HG02763 (cell line): ENCODE measurements at regions not wholly inside any gene's neighbourhood (a gene's known extent, or its start where the extent isn't known, plus 50 kb on each side); places are given as distances from the start of the nearest gene placed in this dataset.

Source experiments
- ATAC-seq: cut with Tn5 transposase; IDR thresholded peaks from one replicate; pipeline ENCODE4 v1.9.1; 2021; ENCODE audit warnings: mild to moderate bottlenecking, moderate library complexity; ENCODE audit not compliant: unreplicated experiment

DNA sequence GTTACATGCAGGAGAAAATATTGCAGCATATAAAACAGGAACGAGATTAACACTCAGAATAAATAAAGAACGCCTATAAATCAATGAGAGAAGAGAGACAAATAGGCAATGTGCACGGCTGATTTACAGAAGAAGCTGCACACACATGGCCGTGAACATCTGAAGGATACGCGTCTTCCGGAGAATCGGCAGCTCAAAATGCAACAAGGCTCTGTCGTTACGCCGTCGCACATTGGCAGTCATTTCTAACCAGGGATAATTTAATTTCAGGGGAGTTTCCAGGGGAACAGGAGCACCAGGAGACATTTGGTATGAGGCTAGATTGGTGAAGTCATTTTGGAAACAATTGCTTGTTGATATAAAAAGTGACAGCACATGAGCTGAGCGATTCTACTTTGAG lies 745.2 kb downstream of the BRD1 start:
- ATAC-seq: no peak

DNA sequence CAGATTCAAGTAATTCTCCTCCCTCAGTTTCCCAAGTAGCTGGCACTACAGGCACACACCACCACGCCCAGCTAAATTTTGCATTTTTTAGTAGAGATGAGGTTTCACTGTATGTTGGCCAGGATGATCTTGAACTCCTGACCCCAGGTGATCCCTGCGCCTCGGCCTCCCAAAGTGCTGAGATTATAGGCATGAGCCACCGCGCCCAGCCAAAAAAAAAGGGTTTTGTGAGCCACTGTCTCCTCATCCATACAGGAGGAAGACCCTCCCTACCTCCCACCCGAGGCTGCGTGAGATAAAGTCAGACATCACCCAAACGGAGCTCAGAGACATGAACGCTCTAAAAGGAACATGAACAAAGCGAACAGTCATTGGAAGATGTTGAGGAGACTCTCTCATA lies 745.7 kb downstream of the BRD1 start:
- no peak for ATAC-seq

- no peak for ATAC-seq
Measured at GRCh38 chr22:49081261-49081666, 746.4 kb downstream of the BRD1 start.

DNA sequence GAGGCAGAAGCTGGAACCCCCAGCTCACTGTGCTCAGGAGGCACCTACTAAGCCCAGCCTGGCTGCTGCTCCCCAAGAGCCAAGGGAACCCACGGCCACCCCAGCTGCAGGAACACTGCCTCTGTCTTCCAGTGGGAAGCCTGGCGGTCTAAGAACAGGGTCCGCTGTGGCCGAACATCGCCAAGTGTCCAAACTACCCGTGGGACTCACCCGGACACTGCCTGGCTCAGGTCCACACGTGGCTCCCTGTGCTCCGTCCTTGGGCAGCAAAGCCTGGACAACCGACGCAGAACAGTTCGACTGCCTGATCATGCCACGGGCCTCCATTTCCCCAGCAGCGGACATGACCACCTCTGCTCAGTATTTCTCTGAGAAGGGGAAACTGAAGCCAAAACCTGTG lies 747.0 kb downstream of the BRD1 start:
- ATAC-seq: no peak

DNA sequence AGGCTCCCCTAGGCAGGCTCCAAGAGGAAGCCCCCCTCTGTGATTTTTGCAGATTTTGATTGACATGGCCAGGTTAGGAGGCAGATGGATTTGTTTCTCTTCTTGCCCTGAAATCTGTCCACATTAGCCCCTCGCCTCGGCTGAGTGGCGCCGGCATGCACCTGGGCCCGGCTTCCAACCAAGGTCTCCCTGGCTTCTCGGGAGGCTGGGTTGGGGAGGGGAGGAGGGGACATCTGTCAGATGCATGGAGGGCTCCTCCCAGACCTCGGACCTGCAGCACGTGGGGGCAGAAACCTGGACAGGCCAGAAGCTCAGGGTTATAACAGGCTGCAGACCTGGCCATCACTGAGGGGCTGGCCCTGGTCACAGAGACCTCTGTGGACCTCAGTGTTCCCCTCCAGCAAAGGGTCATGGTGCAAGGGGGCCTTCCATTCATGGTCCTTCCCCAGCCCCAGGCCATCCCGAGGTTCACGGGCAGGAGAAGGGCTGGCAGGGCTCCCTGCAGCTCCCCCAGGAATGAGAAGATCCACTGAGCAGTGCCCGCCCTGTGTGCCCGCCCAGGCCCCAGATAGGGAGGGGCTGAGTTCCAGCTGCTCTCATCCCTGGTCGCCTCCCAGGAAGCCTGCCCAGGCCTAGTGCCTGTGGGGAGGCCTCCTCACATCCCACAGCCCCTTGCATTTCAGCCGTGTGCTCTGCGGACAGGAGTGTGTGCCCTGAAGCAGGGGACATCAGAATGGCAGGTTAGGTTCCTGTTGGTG lies 747.8 kb downstream of the BRD1 start:
- ATAC-seq: no peak

DNA sequence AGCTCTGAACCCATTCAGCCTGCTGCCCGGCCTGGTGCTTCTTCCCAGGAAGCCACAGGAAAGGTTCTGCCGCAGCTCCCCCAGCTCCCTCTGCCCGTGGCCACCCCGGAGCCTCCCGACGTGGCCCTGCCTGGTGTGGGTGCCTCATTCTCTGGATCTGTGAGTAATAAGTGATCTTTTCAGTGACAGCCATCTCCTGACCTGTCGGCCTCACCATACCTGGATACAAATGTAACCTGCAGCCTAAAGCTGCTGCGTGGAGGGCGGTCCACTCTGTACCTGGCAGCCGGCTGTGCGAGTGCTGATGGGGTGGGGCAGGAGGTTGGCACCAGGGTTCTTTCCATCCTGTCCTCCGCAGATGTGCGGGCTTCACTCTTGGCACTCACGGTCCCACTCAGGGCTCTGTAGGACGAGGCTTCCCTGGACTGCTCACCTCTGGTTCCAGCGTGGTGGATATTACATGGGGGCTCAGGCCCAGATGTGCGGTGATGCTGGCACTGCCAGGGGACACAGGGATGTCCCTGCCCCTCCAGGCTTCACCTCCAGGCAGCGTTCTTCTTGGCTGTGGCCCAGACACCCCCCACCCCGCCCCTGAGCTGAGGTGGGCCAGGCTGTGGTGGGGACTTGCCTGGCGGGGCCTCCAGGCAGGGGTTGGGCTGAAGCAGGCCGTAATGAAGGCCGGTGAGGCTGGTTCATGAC lies 748.5 kb downstream of the BRD1 start:
- no peak for ATAC-seq

GRCh38 chr22:49078076-49078710 lies 749.5 kb downstream of the BRD1 start:
- no peak for ATAC-seq

DNA sequence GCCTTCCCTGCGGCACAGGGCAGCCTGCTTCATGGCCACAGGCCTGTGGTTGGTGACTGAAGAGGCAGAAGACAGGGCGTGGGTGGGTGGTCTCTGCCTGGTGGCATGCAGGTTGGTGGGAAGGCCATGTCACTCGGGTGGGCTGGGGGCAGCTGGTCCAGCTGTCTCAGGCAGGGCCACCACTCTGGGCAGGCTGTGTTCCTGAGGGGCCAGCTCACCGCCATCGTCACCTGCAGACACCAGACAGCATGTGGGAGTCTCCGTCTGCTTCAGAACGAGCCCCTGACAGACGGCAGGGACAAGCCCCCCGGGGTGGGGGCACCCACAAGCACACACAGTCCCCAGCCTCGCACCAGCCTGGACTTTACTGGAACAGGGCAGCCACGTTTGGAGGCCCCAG lies 750.1 kb downstream of the BRD1 start:
- ATAC-seq: no peak

GRCh38 chr22:49077036-49077393 lies 750.7 kb downstream of the BRD1 start:
- no peak for ATAC-seq

DNA sequence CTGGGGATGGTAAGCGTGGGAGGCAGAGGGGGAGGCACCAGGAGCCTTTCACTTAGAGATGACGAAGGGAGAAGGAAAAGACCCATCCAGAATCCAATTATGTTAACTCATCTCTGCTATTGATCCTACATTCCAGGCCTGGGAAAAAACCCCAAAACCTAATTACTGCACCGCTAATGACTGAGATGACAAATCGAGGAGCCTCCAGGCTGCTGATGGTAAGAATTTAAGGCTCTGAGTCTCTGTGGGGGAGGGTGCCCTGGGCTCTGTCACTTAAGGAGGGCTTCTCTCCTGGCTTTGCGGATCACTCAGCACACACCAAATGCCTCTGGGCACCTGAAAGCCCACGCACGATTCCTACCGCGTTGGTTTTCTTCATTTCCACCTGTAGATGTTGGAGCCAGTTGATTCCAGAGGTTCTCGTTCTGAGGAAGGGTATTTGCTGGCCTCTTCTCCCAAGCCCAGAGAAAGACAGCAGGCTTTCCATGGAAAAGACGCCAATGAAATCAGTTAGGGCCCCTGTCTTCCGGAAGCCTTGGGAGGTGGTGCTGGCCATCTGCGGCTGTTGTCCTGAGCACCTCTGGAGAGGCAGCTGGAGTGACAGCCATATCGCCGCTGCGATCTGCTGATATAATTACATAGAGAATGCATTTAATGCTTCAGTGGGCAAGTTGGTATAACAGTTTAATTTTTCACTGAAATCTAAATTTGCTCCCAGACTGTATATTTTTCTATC lies 751.2 kb downstream of the BRD1 start:
- ATAC-seq: no peak

GRCh38 chr22:49075150-49075549 lies 752.5 kb downstream of the BRD1 start:
- ATAC-seq: no peak

- ATAC-seq: no peak
Measured at GRCh38 chr22:49073873-49074417, 753.7 kb downstream of the BRD1 start.

DNA sequence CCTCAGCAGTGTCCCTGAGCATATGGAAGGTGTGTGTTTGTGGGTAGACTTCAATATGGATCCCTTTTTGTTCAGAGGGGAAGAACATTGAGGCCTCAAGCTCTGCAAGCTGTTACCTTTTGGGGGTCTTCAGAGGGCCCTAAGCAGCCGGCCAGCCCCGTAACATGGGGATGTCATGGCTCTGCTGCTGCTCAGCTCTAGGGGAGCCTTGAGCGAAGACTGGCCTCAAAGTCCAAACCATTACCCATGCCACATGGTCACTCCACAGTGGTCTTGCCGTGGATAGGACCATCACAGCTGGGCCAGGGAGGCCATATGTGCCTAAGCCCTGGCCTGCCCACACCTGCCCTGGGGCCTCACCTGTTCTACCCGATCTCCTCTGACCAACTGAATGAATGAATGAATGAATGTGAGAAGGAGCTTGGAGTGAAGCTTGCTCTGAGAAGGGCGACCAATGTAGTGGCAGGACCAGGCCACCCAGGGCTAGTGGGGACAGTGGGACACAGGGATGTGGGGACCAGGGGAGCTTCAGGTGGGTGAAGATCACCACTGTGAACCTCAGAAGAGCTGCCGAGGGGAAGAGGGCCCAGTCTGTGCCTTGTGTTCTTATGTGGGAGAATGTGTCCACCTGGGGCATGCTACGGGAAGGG lies 754.6 kb downstream of the BRD1 start:
- no peak for ATAC-seq

GRCh38 chr22:49070501-49070900 lies 757.2 kb downstream of the BRD1 start:
- ATAC-seq: no peak

DNA sequence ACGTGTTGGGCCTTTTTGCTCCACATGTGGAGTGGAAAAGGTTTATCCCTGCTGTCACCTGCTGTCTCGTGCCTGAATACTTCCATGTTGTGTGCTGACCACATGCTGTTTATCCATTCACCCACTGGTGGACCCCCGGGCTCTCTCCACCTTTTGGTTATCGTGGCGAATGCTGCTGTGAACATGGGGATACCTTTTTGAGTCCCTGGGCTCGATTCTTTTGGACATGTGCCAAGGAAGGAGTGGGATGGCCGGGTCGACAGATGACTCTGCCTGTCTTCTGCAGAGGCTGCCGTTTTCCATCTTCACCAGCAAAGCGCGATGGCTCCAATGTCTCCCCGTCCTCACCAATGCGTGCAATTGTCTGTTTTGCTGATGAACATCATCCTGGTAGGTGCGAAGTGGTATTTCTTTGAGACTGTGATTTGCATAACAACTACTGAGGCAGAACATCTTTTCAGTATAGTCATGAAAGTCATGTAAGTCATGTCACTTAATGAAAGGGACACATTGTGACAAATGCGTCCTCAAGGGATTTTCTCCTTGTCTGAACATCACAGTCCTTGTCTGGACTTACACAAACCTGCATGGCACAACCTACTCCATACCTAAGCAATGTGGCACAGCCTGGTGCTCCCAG lies 758.7 kb downstream of the BRD1 start:
- no peak for ATAC-seq

DNA sequence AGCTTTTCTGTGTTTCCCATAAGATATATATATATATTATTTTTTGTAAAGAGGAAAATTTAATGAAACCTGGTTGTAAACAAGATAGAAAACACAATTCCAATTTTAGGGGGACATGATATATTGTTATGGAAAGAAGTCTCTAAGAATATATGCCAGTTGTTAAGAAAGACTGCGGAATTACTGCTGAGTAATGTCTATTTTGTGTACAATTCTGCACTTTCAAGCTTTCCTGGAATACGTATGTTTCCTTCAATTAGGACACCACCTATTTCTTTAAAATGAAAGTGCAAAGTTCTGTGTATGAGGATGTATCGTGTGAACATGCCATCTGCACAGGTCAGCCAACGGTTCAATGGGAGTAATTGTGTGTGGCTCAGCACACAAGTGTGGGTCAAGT lies 760.2 kb downstream of the BRD1 start:
- ATAC-seq: no peak

DNA sequence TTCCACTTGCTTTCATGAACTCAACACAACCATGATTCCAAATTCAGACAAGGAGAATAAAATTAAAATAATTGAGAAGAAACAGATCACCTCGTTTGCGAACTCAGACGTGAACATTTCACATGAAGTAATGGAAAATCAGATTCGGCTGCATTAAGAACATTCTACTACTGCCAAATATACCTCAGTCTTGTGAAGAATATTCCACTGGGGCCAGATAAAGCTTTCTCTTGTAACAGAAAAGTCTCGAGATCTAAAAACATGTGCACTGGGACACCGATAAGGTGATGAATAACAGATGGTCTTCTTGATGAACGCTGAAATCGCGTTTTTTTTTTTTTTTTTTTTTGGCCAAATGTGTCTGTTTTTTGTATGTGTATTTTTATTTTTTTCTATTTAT lies 761.1 kb downstream of the BRD1 start:
- ATAC-seq: no peak

DNA sequence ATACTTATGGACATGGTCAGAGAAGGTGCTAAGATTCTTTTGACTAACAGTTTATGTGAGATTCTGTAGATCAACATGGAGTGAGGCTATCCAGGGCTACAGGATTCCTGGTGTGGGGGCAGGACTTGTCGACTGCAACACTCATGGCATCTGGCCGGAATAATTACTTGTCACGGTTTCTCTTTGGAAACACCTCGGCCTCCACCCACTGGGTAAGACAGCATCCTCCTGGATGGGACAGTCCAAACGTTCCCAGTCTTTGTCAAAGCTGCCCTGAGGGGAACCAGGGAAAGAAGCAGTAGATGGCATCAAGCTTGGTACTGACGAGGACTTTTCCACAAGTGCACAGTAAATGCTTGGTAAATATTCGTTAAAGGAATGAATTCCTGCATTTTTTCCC lies 762.8 kb downstream of the BRD1 start:
- no peak for ATAC-seq

DNA sequence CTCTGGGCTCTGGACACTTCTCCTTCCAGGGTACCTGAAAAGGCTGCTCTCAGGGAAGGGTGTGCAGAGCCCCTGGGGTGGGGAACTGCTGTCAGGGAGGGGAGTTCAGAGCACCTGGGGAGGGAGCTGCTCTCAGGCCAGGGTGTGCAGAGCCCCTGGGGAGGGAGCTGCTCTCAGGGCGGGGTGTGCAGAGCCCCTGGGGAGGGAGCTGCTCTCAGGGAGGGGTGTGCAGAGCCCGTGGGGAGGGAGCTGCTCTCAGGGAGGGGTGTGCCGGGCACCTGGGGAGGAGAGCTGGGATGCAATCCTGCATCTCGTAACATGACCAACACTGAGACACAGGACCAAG lies 764.2 kb downstream of the BRD1 start:
- no peak for ATAC-seq

DNA sequence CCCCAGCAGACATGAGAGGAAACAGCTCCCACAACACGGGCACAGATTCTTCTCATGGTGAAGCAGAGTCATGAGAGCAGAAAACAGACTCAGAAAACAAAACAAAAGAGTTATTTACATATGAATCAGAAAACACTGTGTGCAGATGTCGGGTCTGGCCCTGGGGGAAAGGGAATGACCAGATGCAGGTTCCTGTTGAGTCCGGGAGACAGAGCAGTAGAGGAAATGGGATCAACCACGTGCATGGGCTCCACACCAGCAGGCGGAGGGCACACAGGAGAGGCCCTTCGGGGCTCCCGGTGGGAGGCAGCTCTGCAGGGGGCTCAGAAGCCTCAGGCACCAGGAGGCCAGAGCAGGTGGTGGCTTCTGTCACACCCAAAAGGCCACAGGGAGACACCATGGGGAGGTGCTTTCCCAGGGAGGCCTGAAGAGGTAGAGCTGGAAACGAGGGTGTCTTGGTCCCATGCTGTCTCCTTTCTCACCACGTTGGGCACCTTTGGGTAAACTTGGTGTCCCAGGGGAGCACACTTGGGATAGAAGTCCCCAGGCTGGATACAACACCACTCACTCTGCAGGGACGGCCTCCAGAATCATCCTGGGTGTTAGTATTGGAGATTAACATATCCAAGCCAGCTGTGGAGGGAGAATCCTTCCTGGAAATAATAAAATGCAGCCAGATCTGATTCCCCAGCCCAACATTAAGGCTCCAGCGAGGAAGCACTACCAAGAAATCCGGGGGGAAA lies 764.7 kb downstream of the BRD1 start:
- ATAC-seq: no peak
